ENCODE measurements at regions not wholly inside any gene's neighbourhood (a gene's known extent, or its start where the extent isn't known, plus 50 kb on each side); places are given as distances from the start of the nearest gene placed in this dataset.

DNA sequence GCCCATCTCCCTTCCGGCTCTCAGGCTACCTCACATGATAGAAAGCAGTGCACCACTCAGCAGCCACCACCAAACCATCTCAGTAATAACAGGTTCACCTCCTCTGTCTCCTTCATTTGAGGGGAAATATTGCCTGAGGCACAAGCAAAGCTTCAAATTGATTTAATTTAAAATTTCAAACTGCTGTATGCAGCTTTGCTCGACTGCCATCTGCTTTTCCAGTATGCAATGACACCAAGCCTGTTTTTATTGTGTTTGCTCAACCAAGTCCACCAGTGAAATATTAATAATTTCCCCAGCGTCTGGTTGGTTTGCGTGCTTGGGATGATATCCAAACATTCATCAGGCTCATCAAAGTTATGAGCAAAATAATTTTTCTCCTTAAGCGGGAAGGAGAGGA, 552.4 kb upstream of the DAB1 start:
- TF ChIP-seq, protein P1, sequence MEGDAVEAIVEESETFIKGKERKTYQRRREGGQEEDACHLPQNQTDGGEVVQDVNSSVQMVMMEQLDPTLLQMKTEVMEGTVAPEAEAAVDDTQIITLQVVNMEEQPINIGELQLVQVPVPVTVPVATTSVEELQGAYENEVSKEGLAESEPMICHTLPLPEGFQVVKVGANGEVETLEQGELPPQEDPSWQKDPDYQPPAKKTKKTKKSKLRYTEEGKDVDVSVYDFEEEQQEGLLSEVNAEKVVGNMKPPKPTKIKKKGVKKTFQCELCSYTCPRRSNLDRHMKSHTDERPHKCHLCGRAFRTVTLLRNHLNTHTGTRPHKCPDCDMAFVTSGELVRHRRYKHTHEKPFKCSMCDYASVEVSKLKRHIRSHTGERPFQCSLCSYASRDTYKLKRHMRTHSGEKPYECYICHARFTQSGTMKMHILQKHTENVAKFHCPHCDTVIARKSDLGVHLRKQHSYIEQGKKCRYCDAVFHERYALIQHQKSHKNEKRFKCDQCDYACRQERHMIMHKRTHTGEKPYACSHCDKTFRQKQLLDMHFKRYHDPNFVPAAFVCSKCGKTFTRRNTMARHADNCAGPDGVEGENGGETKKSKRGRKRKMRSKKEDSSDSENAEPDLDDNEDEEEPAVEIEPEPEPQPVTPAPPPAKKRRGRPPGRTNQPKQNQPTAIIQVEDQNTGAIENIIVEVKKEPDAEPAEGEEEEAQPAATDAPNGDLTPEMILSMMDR (IDR thresholded peaks at IDR 0.05 in 8 of 11, conservative IDR thresholded peaks at IDR 0.05 in 3 of 11): no peak
- TF ChIP-seq POLR2AphosphoS5 (IDR thresholded peaks at IDR 0.05): no peak
- TF ChIP-seq POLR2A (IDR thresholded peaks at IDR 0.05): no peak

Measured in spleen (tissue), 7 donors.